ENCODE measurements at regions not wholly inside any gene's neighbourhood (a gene's known extent, or its start where the extent isn't known, plus 50 kb on each side); places are given as distances from the start of the nearest gene placed in this dataset.

DNA sequence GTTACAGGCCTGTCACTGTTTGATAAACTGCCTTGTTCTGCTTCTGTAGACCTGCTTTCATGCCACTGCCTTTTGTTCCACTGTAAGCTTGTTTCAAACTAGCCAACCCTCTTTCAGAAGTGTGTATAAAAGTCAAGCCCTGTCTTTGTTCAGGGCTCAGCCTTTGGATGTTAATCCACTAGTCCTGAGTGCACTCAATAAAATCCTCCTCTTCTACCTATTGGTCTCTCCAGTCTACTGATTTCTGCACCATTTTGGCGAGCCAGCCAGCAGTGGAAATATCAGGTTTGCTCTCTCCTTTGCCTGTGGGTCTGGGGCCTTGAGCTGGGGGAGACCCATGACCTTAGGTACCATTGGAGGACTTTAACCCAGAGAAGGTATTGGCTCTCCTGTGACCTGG, 901.6 kb upstream of the NDST4 start:
- WGBS, 2 donors: 65 to 72% methylated on average over 1 of the region's 1 CpG
- intact Hi-C loops (cut with DNase I): no loop called here
- H3K9me3 ChIP-seq: peaks cover 0 to 23% (median 13%) of the 10 kb centered on the region in 4 donors

DNA sequence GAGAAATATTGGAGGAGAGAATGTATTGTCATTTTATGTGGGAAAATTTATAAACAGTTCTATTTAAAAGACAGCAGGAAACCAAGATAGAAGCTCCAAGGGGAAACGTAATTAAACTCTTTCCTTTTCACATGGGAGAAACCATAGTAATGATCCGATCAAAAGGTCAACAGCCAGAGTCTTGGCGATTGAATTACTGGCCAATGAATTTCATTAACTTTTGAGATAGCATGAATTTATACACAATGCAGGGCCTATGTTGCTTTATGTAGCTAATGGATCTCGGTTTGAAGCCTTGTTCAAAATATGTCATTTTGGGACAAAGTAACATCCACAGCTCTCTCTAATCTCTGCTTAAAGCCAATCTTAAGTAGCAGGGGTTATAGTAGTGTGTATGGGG, 897.5 kb upstream of the NDST4 start:
- Histone ChIP-seq H3K4me1 (no peaks in the 10 kb centered on the region), H3K27ac (no peak overlapping the region), H3K9me3 (peaks cover 0 to 14% (median 8%) of the 10 kb centered on the region in 4 donors), H3K27me3 (no peaks in the 10 kb centered on the region), H3K36me3 (no peaks in the 10 kb centered on the region), H3K4me3 (no peak overlapping the region)
- WGBS, 2 donors: 70 to 79% methylated on average over 4 of the region's 4 CpGs
- TF ChIP-seq CTCF (IDR thresholded peaks at IDR 0.05) (no peak), POLR2A (IDR thresholded peaks at IDR 0.05) (no peak), EP300 (IDR thresholded peaks at IDR 0.05) (no peak), POLR2AphosphoS5 (IDR thresholded peaks at IDR 0.05) (no peak)
- intact Hi-C loops (cut with DNase I): no loop called here
- DNase-seq: no peak

More for the DNA sequence above, 901.6 kb upstream of the NDST4 start:
- Histone ChIP-seq H3K36me3 (no peaks in the 10 kb centered on the region), H3K4me3 (no peak overlapping the region), H3K27me3 (no peaks in the 10 kb centered on the region), H3K27ac (no peak overlapping the region), H3K4me1 (no peaks in the 10 kb centered on the region)
- DNase-seq: no peak
- TF ChIP-seq EP300 (IDR thresholded peaks at IDR 0.05): no peak
- TF ChIP-seq CTCF (IDR thresholded peaks at IDR 0.05): no peak
- TF ChIP-seq POLR2A (IDR thresholded peaks at IDR 0.05): no peak
- TF ChIP-seq POLR2AphosphoS5 (IDR thresholded peaks at IDR 0.05): no peak

- TF ChIP-seq CTCF (IDR thresholded peaks at IDR 0.05): no peak
- TF ChIP-seq POLR2AphosphoS5 (IDR thresholded peaks at IDR 0.05): no peak
- no peak for TF ChIP-seq EP300 (IDR thresholded peaks at IDR 0.05)
- TF ChIP-seq POLR2A (IDR thresholded peaks at IDR 0.05): no peak
- H3K4me3 ChIP-seq: no peak overlapping the region
- H3K4me1 ChIP-seq: no peaks in the 10 kb centered on the region
- DNase-seq: no peak
- intact Hi-C loops (cut with DNase I): no loop called here
- WGBS, 2 donors: 23 to 65% methylated on average over 1 of the region's 1 CpG
- no peaks in the 10 kb centered on the region for H3K9me3 ChIP-seq
- no peaks in the 10 kb centered on the region for H3K27me3 ChIP-seq
- no peaks in the 10 kb centered on the region for H3K36me3 ChIP-seq
- no peak overlapping the region for H3K27ac ChIP-seq
Measured at GRCh38 chr4:116005806-116006088, 892.3 kb upstream of the NDST4 start.

DNA sequence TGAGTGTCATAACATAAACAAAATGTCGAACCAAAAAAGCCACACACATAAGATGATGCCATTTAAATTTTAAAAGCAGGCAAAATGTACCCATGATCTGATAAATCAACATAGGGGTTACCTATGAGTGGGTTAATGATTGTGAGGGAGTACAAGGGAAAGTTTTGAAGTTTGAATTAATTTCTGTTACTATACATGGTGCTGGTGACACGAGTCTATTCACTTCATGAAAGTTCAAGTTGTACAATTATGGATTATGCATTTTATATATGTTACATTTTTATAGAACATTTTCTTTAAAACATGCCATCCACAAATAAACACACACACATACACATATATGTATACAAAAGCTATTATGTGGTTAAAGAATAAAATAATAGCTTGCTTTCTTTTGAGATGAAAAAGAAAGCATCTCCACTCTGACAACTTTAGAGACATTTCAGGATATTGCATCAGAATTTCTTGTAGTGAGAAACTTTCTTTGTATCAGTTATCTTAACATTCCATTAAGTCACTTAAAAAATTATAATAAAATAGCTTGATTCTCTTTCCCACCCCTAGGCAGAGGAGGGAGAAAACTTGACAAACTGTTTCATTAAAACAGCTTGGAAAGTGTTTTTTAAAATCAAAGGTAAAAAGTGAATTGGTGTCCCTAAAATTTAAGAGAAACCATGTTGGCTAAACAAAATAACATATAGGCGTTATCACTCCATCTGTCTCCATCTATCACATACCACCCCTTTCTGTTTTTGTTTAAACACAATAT, 891.8 kb upstream of the NDST4 start:
- H3K4me3 ChIP-seq: no peak overlapping the region
- no peaks in the 10 kb centered on the region for H3K4me1 ChIP-seq
- TF ChIP-seq CTCF (IDR thresholded peaks at IDR 0.05): no peak
- TF ChIP-seq POLR2A (IDR thresholded peaks at IDR 0.05): no peak
- TF ChIP-seq EP300 (IDR thresholded peaks at IDR 0.05): no peak
- no peak for TF ChIP-seq POLR2AphosphoS5 (IDR thresholded peaks at IDR 0.05)
- H3K27me3 ChIP-seq: no peaks in the 10 kb centered on the region
- intact Hi-C loops (cut with DNase I): no loop called here
- WGBS, 2 donors: 56 to 62% methylated on average over 3 of the region's 3 CpGs
- DNase-seq: no peak
- H3K27ac ChIP-seq: no peak overlapping the region
- no peaks in the 10 kb centered on the region for H3K36me3 ChIP-seq
- H3K9me3 ChIP-seq: no peaks in the 10 kb centered on the region

DNA sequence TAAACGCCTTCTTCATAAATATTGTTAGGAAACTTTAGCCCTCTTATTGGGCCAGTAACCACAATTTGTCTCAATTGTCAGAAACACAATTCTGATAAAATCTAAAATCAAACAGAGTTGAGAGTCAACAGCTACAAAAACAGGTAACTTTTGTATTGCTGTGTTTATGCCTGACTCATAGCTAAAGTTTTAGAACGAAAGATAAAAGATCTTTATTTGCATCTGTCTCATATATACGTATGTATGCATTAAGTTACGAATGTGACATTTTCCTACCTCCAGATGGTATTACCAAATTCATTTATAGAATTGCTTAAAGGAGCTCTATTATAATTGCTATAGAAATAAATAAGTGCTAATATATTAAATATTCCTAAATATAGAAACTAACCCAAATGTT, 887.9 kb upstream of the NDST4 start:
- TF ChIP-seq EP300 (IDR thresholded peaks at IDR 0.05) (no peak), POLR2A (IDR thresholded peaks at IDR 0.05) (no peak), CTCF (IDR thresholded peaks at IDR 0.05) (no peak), POLR2AphosphoS5 (IDR thresholded peaks at IDR 0.05) (no peak)
- Histone ChIP-seq H3K36me3 (no peaks in the 10 kb centered on the region), H3K27me3 (no peaks in the 10 kb centered on the region), H3K9me3 (no peaks in the 10 kb centered on the region), H3K4me3 (no peak overlapping the region), H3K4me1 (no peaks in the 10 kb centered on the region), H3K27ac (no peak overlapping the region)
- DNase-seq: no peak
- intact Hi-C loops (cut with DNase I): no loop called here
- 91% methylated on average over 4 of the region's 4 CpGs for WGBS, 2 donors

Measured in sigmoid colon (tissue), 6 donors.